T47D (cell line): ENCODE measurements at regions not wholly inside any gene's neighbourhood (a gene's known extent, or its start where the extent isn't known, plus 50 kb on each side); places are given as distances from the start of the nearest gene placed in this dataset.

Source experiments
- DNase-seq, 2 experiments: peaks; one replicate each; pipeline versions ENCODE4 v3.0.0 to v3.0.0-alpha.2; 2011 to 2012; ENCODE audit warnings: low read depth in 1 of 2, low spot score in 1 of 2
- JUND ChIP-seq: IDR thresholded peaks from 2 replicates; pipeline ENCODE4 v1.6.1; 2012; ENCODE audit warnings: low read depth
- in situ Hi-C: cut with HindIII; loops from 2 replicates; pipeline ENCODE4 v1.10.0; 2016; ENCODE audit warnings: low sequenced_read_pairs, low pct_unique_long_range_greater_than_20kb

DNA sequence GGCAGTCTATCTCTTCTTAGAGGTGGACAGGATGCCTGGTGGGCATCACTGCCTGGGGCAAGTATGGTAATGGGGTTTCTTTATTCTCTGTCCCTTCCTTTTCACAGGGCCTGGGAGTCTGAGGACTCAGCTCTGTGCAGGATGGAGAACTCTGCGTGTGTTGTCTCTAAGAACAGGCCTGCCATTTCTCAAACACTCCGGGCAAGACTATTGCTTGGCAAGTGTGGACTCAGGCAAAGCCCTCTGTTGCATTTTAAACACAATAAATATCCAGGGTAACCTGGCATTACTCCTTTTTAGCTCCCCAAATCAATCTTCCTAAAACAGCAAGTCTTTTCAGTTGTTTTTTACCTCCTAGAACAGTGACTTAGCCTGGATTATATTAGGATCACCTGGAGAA, 185.1 kb upstream of the ROPN1 start:
- no peak for TF ChIP-seq JUND
- in situ Hi-C loops: no loop called here
- no peak for DNase-seq

GRCh38 chr3:124178531-124178930, 186.6 kb upstream of the ROPN1 start:
- in situ Hi-C loops: no loop called here
- no peak for TF ChIP-seq JUND
- DNase-seq: no peak

DNA sequence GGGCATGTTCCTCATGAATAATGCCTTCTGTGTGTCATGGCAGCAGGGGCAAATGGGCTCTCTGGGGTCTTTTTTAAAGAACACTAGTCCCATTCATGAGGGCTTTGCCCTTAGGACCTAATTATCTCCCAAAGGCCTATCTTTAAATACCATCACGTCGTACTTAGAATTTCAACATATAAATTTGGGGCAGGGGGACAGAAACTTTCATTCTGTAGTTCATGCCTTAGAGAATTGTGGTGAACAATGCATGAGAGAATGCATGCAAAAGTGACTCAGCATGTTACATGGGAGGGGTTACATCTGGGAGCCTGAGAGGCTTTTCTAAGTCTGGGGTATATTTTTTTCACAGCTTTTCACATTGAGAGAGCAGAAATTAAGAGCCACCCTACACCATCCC, 208.5 kb upstream of the ROPN1 start:
- TF ChIP-seq JUND: no peak
- no peak for DNase-seq
- in situ Hi-C loops: no loop called here

GRCh38 chr3:124201226-124201625, 209.3 kb upstream of the ROPN1 start:
- TF ChIP-seq JUND: no peak

GRCh38 chr3:124201786-124202185, 209.9 kb upstream of the ROPN1 start:
- in situ Hi-C loops: no loop called here

More at GRCh38 chr3:124201226-124201625, 209.3 kb upstream of the ROPN1 start:
- in situ Hi-C loops: no loop called here
- DNase-seq: no peak

DNA sequence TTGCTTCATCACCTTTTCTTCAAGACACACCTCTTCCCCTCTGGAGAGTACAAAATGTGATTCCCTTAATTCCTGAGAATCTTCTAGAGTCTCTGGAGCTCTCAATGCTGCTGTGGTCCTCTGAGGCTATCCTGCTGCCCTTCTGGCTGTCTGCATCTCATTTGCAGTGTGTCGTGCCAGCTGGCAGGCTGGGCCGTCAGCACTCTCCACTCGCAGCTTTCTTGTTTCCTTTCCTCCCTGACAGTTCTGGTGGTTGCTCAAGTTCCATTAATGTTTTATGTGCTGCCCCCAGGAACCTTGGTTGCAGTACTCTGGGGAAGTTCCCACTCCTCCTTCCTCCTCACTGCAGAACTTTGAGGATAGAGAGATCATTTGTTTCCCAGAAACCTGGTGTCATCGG, 210.8 kb upstream of the ROPN1 start:
- in situ Hi-C loops: no loop called here
- no peak for TF ChIP-seq JUND
- DNase-seq: no peak

More at GRCh38 chr3:124201786-124202185, 209.9 kb upstream of the ROPN1 start:
- DNase-seq: no peak
- TF ChIP-seq JUND: no peak

DNA sequence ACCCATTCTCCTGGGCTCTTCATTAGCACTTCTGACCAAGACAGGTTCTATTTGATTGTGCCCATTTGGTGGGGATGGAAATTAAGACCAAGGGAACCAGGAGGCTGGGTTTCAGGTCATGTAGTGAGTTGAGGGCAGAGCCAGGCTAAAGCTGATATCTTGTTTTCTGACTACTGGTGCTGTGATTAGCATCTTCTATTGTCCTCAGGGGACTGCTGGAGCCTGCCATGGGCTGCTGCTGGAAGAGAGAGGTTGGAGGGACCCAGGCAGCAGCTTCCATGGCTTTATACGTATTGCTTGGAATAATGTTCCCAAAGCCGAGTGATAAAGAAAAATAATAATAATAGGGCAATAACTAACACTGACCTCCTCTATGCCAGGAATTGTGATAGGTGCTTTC, 211.4 kb upstream of the ROPN1 start:
- no peak for TF ChIP-seq JUND
- DNase-seq: no peak
- in situ Hi-C loops: no loop called here

DNA sequence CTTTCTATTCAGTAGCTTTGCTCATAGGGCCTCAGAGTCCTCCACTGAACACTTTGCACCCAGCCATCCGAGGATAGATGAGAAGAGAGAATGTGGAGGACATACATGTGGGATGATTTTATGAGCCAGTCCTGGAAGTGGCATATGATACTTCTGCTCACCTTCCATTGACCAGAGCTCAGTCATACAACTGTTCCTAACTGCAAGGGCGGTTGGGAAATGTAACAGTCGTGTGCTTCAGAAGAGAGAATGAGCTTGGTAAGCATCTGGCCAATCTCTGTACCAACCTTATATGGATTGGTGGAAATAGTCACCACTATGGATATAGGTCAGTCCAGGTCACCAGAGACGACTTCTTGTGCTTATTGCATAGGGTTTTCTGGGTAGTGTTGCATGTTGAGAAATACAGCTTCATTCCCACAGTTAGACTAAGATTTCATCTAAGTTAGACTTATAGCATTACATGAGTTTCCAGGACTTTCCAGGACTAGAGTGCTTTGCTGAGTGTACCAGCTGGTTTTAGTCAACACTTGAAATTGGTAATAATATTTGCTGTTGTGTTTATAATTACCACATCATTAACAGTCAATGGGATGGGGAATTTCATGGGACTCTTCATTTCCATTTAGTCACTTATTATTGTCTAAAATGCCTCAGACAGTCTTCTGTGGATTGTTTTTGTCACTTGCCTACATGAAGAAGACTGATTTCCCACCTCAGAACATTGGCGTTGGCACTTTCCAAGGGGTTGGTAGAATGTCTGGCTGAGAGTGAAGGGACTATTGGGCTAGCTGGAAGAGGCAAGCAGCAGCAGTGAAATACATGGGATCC, 214.5 kb upstream of the ROPN1 start:
- TF ChIP-seq JUND: no peak
- no peak for DNase-seq
- in situ Hi-C loops: no loop called here

GRCh38 chr3:124207077-124207476, 215.2 kb upstream of the ROPN1 start:
- in situ Hi-C loops: no loop called here
- no peak for TF ChIP-seq JUND
- DNase-seq: no peak

DNA sequence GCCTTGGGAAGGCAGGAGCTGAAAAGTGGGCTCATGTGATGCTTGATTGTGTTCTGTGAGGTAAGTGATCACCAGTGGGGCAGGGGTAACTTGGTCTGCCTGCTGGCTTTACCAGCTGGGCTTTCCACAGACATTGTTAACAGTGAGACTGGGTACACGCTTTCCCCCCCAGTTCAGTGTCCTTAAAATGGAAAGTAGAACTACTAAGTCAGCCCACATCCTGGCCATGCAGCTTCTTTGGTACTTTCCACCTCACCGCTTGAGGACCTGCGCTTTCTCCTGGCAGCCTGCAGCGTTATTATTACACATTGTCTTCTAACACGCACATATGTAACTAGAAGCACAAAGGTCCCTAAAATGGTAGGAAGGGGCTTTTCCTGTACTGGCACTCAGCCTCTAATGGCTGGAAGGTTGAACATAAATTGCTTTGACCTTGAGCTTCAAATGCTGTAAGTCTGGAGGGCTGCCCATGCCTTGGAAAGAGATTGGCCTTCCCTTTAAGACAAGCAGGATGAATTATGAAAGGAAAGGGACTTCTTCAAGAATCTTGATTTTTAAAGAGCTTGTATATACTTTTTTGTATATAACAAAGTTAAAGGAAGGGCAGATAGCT, 216.1 kb upstream of the ROPN1 start:
- in situ Hi-C loops: no loop called here
- no peak for TF ChIP-seq JUND
- DNase-seq: no peak

DNA sequence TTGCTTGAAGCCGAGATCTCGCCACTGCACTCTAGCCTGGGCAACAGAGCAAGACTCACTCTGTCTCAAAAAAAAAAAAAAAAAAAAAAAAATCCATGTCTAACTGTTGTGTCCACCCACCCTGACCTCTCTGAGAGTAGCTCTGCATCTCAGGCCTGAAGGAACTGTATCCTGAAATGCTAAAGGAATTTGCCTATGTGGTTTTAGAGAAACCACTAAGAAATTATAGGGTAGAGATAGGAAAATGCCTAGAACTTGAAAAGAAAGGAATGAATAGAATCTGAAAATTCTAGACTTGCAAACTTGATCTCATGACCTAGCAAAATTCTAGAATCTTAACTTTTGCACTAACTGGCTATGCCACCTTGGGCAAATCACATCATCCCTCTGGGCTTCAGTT, 217.5 kb upstream of the ROPN1 start:
- no peak for TF ChIP-seq JUND
- in situ Hi-C loops: no loop called here
- no peak for DNase-seq

DNA sequence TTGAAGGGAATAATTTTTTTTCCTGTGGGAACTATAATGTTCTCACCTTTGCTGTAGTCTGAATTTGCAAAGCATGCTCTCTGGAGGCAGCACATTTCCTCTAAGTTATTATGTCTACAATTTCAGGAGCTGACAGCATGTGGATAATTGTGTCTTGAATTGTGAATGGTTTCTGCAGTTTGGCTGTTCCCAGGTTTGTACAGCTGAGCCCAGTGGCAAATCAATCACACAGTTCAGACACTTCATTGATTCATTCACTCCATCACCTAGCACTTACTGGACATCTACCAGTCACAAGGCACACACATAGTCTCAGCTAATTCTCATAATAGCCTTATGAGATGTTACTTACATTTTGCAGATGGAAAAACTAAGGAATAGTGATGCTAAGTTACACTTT, 219.0 kb upstream of the ROPN1 start:
- DNase-seq: no peak
- TF ChIP-seq JUND: no peak
- in situ Hi-C loops: no loop called here

DNA sequence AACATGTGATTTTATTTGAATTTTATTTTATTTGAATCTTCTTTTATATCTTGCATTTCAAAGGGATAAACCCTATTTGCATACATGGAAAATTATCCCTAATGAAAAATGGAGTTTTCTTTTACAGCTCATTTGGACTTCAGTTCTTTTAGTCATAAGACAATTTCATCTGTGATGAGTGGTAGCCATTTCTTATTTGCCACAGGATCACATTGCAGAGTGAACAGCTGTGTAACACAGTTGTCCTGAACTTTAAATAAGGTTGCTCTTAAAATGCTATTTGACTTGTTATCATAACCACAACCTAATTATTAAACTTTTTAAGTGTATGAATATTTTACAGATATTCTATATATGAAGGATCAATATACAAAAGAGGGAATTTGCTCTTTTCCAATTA, 221.7 kb upstream of the ROPN1 start:
- no peak for TF ChIP-seq JUND
- in situ Hi-C loops: no loop called here
- DNase-seq: no peak
